GM18519 (cell line): ENCODE measurements at regions not wholly inside any gene's neighbourhood (a gene's known extent, or its start where the extent isn't known, plus 50 kb on each side); places are given as distances from the start of the nearest gene placed in this dataset.
"Not testable (repeated sequence)": the region's sequence is repeated elsewhere in the genome, so short reads cannot be mapped to it uniquely, and the experiment has no call there.

Experiments
- ATAC-seq: cut with Tn5 transposase; IDR thresholded peaks from one replicate; pipeline ENCODE4 v1.9.1; 2021; ENCODE audit warnings: mild to moderate bottlenecking, moderate library complexity; ENCODE audit not compliant: unreplicated experiment, low FRiP score

DNA sequence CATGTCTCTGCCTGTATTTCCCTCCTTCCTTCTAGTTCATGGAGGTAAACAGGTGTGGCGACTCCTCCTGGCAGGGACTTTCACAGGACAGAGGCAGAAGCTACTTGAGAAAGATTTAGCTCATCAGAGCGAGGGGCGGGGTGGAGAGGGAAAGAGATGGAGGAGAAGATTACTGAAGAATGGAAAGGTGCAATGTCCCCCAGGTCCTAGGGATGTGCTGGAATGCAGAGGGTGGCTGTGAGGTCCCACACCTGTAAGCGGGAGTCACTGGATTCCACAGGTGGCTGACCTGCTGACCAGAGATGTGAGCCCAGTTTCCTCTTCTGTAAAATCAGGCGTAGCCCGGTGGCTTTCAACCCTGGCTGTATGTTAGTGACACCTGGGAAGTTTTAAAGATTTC is 199.2 kb upstream of the SULF2 start:
- ATAC-seq, result no peak

GRCh38 chr20:47983642-47984041 is 198.4 kb upstream of the SULF2 start:
- not testable (repeated sequence) for ATAC-seq

DNA sequence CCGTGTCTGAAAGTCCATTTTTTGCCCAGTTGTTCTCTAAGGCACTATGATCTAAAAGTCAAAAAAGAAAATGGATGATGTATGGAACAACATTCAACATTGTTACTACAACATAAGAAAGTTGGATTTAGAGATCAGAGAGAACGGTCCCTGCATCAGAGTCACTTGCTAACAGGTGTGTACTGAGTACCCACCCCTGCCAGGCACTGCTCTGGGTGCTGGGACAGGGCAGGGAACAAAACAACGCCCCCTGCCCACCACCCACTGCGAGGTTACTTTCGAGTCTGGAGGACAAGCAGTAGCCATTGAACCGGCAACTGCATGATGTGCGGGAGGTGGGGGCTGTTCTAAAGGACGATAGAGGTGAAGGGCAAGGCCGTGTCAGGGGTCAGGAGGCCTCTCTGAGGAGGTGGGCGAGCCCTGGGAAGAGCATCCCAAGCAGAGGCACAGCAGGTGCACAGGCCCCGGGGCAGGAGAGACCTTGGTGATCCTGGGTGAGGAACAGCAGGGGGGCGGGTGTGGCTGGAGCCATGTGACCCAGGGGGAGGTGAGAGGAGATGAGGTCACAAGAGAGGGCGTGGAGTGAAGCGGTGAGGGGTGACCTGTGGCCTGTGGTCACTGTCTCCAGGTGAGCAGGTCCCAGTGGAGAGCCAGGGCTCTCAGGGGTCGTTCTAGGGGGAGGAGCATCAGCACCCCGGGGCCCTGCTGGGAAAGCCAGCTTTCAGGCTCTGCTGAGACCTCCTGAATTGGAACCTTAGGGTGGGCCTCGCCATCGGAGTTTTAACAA is 197.5 kb upstream of the SULF2 start:
- no peak for ATAC-seq

DNA sequence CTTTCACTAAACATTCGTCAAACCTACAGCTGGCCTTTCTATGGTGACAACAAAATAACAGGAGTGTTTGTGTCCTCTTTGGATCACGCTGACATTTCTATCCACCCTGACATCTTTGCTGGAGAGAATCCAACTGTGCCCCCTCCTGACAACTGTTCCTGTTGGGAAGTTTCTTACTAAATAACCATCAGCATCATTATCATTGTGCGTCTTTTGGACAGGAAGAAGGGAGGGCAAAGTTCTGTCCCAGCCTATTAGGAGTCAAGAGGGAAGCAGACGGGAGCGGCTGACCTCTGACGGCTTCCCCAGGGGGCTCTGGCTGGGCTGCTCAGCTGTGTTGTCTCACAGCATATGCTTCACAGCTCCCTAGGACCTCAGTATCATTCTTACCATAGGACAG is 195.9 kb upstream of the SULF2 start:
- no peak for ATAC-seq

DNA sequence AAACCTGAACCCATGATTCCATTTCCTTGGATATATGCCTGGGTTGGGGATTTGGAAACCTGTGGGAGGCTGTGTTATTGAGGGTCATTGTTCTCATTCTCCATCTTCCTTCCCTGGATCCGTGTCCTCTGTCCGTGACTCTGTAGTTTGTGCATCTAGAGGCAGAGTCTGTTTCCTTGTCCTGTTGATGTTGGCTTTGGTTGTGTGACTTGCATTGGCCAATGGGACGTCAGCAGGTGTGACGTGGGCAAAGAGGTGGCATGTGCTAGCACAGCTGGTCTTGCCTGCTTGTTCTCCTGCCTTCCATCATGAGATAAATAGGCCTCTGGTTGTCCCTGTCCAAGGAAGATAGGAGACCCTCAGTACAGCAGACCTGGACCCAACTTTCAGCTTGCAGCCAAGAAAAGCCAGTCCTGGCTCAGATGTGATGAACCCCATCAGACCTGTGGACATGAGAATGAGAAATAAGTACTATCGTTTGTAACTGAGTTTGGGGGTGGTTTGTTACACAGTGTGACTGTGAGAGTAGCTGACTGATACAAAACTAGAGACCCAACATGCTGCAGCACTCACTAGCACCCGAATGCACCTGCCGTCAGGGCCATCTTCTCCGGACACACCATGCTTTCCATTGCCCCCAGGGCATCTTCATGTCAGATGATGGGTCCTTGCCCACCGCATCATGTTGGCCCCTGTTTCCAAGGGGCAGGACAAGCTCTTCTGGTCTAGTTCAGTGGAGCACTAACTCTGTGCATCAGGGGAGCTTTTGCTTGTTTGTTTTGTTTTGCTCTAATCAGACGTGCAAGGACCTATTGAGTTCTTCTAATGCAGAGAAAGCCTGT is 195.3 kb upstream of the SULF2 start:
- ATAC-seq, result no peak

DNA sequence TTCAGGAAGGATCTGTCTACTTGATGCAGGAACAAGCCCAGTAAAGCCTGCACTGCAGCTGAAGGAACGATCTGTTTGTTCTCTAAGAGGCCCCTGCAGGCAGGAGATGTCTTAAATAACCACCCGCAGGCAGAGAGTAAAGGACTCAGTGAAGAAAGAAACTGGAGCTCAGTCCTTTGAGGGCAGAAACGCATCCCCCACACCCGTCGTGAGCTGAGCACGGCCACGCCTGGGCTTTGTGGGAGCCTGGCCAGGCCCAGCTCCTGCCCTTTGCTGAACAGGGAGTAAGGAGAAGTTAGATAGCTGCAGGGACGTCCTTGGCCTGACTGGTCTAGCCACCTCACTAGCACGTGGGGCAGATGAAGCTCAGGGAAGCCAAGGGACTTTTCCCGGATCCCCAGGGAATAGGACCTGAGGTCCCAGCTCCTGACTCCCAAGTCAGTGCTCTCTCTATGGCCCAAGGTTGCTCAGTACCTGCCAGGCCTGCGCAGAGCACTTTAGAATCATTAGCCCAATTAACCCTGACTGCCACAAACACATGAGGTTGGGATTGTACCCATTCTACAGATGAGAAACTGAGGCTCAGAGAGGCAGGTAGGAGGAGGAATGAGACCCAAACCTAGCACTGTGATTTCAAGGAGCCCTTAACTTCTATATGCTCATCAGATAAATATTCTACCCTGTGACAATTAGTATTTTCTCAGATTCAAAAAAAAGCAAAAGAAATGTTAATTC is 194.2 kb upstream of the SULF2 start:
- ATAC-seq, result not testable (repeated sequence)

- not testable (repeated sequence) for ATAC-seq
Measured at GRCh38 chr20:47978428-47979120, 193.3 kb upstream of the SULF2 start.

GRCh38 chr20:47977789-47978252 is 192.5 kb upstream of the SULF2 start:
- not testable (repeated sequence) for ATAC-seq

DNA sequence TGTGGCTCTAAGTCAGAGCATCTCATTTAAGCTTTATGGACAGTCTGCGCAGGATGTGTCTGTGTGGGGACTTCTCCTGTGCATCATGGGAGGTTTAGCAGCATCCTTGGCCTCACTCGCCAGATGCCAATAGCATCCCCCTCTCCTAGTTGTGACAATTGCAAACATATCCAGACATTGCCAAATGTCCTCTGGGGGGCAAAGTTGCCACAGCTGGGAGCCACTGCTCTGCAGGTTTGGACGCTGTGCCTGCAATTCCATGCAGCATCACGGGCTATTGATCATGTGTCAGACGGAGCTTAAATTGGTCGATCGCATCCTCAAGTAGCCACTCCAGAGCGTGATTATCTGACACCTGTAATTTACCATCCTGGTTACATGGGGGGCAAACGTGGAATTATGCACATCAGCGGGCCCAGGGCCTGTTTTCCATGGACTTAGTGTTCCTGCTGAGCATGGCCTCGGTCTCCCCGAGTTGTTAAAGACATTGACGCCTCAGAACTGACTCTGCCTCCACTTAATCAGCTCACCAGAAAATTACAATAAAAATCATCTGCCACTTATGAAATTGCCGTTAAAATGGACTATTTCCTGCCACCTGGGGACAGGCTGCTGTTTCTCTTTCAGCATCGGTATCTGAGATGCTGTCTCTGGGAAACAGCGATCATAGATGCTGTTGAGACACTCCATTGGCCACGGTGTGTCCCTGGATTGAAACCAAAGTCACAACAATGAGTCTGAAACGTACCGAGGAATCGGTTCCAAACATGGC is 191.9 kb upstream of the SULF2 start:
- not testable (repeated sequence) for ATAC-seq

DNA sequence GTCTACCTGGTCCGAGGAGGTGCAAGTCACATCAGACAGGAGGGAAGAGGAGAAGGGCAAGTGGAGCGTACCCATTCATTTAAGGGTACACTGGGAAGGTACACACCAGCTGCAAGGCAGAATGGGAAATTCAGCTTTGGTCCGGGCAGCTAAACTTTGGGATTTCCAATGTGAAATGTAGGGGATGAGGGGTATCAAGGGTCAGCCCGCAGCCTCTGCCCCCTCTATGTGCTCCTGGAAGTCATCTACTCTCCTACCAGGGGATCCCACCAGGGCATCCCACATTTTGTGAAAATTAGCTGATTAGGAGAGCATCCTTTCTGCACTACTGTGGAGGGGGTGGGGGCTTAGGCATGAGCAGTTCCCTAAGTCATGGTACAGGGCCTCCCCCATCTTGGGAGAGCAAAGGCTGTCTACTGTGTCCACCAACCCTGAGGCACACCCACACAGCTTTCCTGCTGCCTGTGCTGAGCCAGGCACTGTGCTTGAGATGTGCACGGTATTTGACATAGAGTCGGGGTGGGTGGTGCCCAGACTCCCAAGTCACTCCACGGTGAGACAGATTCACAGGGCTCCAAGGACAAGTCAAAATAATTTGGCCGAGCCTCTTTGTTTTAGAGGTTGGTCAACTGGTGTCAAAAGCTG is 189.1 kb upstream of the SULF2 start:
- no peak for ATAC-seq

GRCh38 chr20:47973519-47974233 is 188.4 kb upstream of the SULF2 start:
- no peak for ATAC-seq

DNA sequence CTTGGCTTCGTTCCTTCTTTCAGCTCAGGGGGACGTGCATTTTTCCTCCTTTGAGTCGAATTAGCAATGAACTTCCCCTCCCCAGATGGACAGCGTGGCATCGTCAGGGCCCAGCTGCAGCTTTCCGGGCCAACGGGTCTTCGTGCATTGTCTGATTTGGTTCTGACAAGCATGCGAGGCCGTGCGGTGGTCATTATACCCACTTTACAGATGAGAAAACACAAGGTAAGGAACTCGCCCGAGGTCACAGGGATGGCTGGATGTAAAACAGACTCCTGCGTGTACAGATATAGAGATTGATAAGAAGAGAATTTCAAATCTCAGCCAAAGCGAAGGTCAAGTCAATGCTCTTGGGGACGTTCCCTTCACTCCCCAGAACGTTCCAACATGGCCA is 187.6 kb upstream of the SULF2 start:
- no peak for ATAC-seq

DNA sequence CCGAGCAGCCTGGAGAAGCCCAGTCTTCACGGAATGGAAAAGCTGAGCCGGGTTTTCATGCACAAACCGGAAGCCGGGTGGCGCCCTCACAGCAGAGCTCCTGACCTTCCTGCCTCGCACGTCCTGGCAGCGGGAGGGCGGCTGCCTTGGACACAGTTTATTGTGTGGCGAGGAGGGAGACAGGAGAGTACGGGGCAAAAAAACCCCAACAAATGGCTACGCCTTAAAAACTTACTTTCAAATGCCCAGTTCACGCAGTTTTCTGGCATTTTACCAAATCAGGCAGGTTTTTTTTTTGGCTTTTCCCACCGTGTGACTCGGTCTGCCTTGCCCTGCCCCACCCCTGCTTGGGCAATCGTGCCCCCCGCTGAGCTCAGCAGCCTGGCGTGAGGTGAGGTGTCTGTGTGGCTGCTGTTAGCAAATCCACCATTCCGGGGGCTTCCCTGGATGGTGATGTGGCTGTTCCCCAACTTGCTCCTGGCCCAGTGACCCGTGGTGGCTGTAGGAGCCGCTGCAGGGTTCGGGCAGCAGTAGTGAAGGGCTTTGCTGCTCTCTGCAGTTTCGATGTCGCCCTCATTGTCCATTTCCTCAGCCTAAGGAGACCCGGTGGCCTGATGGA is 187.1 kb upstream of the SULF2 start:
- not testable (repeated sequence) for ATAC-seq

DNA sequence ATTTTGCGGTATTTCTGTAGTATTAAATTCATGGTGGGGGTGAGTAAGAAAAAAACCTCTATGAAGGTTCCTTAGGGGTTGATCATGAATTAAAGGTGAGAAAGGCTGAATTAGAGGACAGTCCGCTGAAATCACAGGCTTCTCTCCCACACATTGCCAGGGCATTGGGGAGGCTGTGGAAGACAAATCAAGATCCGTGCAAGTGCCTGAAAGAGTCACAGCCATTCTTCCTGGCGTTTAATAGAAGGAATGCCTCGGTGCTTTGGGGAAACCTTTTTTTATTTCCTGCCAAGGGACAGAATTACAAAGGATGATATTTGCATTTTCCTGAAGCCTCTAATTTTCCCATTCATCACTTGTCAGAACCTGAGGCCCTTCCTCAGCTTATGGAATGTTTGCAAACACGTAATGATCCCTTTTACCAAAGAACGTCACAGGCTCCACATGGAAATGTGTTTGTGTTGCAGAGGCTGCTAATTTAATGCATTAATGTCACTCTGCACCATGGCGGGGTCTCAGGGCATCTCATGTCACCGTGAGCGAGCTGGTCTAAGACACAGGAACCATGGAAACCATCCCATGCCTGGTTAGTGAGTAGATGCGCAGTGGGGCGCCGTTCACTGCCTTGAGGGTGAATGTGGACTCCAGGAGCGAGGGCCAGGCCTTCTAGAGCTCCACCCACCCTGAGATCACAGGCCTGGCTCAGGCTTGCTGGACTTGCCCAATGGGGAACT is 185.9 kb upstream of the SULF2 start:
- no peak for ATAC-seq

DNA sequence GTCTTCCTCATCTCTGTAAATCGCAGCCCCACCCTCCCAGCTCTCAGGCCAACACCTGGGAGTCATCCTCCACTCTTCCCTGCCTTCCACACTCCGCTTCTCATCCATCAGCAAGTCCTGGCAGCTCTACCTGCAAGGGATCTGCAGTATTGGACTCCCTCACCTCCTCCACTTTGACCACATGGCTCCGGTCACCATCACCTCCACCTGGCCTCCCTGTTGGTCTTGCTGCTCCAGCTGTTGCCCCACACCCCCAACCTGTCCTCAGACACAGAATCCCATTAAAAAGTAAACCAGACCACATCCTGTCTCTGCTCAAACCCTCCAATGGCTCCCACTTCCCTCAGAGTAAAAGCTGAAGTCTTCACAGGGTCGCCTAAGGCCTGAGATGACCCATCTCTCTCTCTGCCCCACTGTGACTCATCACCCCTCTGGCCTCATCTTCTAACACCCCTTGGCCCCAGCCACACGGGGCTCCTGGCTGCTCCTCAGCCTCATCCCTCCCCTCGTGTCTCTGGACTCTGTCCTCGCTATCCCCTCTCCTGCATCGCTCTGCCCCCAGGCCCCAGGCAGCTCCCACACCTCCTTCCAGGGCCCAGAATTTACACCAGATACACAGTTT is 185.1 kb upstream of the SULF2 start:
- no peak for ATAC-seq

DNA sequence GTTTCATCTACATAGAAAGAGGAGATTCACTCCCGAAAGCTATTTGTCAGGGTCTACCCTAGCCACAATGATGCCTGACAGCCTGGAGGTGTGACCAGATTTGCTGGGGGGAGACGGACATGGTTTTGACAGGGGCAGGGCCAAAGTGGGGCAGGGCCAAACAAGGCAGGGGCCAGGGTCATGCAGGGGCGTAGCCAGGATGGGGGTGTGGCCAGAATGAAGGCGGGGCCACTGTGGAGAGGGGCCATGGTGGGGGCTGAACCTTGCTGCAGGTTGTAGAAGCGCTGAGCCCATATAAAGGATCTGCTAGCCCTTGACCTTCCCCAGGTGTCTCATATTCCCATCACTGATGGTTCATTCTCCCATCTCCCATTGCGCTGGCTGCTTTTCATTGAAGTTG is 184.1 kb upstream of the SULF2 start:
- ATAC-seq, result no peak
